Skeletal muscle satellite cell (primary cell): ENCODE measurements at regions not wholly inside any gene's neighbourhood (a gene's known extent, or its start where the extent isn't known, plus 50 kb on each side); places are given as distances from the start of the nearest gene placed in this dataset.

Experiments used
- H3K27me3 ChIP-seq: 2 replicates; pipeline ENCODE4 v1.7.0; 2013; ENCODE audit warnings: low read length; ENCODE audit not compliant: control insufficient read depth, insufficient read depth
- H3K36me3 ChIP-seq: 2 replicates; pipeline ENCODE4 v1.7.0; 2013; ENCODE audit warnings: mild to moderate bottlenecking, control low read depth, low read length; ENCODE audit not compliant: insufficient read depth
- H3K4me1 ChIP-seq: 2 replicates; pipeline ENCODE4 v1.7.0; 2013; ENCODE audit warnings: low read length; ENCODE audit not compliant: control insufficient read depth, insufficient read depth
- H3K4me2 ChIP-seq: 2 replicates; pipeline ENCODE4 v1.7.0; 2013; ENCODE audit warnings: mild to moderate bottlenecking, low read length
- H3K4me3 ChIP-seq: 2 replicates; pipeline ENCODE4 v1.7.0; 2013; ENCODE audit warnings: low read length
- H3K9ac ChIP-seq: 2 replicates; pipeline ENCODE4 v1.7.0; 2013; ENCODE audit warnings: mild to moderate bottlenecking, low read depth, low read length, moderate library complexity
- H3K9me3 ChIP-seq: replicated peaks from 2 replicates; pipeline ENCODE4 v1.7.0; 2013; ENCODE audit warnings: mild to moderate bottlenecking, control low read depth, low read length

- no peak overlapping the region for H3K4me3 ChIP-seq
- no peaks in the 10 kb centered on the region for H3K27me3 ChIP-seq
- peaks cover 3% of the 10 kb centered on the region for H3K9me3 ChIP-seq
- H3K36me3 ChIP-seq = no peaks in the 10 kb centered on the region
- H3K9ac ChIP-seq = no peak overlapping the region
- no peak overlapping the region for H3K4me2 ChIP-seq
- no peaks in the 10 kb centered on the region for H3K4me1 ChIP-seq
Observed at GRCh38 chr2:129755786-129756185, 223.7 kb upstream of the RAB6C start.

GRCh38 chr2:129756276-129756675, 223.2 kb upstream of the RAB6C start:
- no peak overlapping the region for H3K4me2 ChIP-seq
- no peaks in the 10 kb centered on the region for H3K36me3 ChIP-seq
- H3K4me1 ChIP-seq = no peaks in the 10 kb centered on the region
- no peak overlapping the region for H3K4me3 ChIP-seq
- no peak overlapping the region for H3K9ac ChIP-seq
- no peaks in the 10 kb centered on the region for H3K27me3 ChIP-seq
- peaks cover 3% of the 10 kb centered on the region for H3K9me3 ChIP-seq

- H3K27me3 ChIP-seq = no peaks in the 10 kb centered on the region
- H3K9ac ChIP-seq = no peak overlapping the region
- no peak overlapping the region for H3K4me3 ChIP-seq
- peaks cover 12% of the 10 kb centered on the region for H3K9me3 ChIP-seq
- no peaks in the 10 kb centered on the region for H3K4me1 ChIP-seq
- no peak overlapping the region for H3K4me2 ChIP-seq
- H3K36me3 ChIP-seq = no peaks in the 10 kb centered on the region
Observed at GRCh38 chr2:129757366-129757914, 222.0 kb upstream of the RAB6C start.

- no peak overlapping the region for H3K4me3 ChIP-seq
- no peak overlapping the region for H3K9ac ChIP-seq
- peaks cover 12% of the 10 kb centered on the region for H3K9me3 ChIP-seq
- H3K4me2 ChIP-seq = no peak overlapping the region
- H3K36me3 ChIP-seq = no peaks in the 10 kb centered on the region
- no peaks in the 10 kb centered on the region for H3K4me1 ChIP-seq
- no peaks in the 10 kb centered on the region for H3K27me3 ChIP-seq
Observed at GRCh38 chr2:129757915-129758783, 221.3 kb upstream of the RAB6C start.

- Histone ChIP-seq H3K4me3 (no peak overlapping the region), H3K9me3 (peaks cover 12% of the 10 kb centered on the region), H3K4me1 (no peaks in the 10 kb centered on the region), H3K9ac (no peak overlapping the region), H3K36me3 (no peaks in the 10 kb centered on the region), H3K27me3 (no peaks in the 10 kb centered on the region), H3K4me2 (no peak overlapping the region)
Observed at GRCh38 chr2:129758784-129759471, 220.5 kb upstream of the RAB6C start.

GRCh38 chr2:129759472-129760010, 219.9 kb upstream of the RAB6C start:
- Histone ChIP-seq H3K4me3 (no peak overlapping the region), H3K27me3 (no peaks in the 10 kb centered on the region), H3K4me1 (no peaks in the 10 kb centered on the region), H3K9me3 (peaks cover 12% of the 10 kb centered on the region), H3K9ac (no peak overlapping the region), H3K36me3 (no peaks in the 10 kb centered on the region), H3K4me2 (no peak overlapping the region)

- Histone ChIP-seq H3K27me3 (no peaks in the 10 kb centered on the region), H3K4me3 (no peak overlapping the region), H3K9me3 (peaks cover 12% of the 10 kb centered on the region)
Observed at GRCh38 chr2:129760669-129761068, 218.8 kb upstream of the RAB6C start.

GRCh38 chr2:129761569-129762021, 217.9 kb upstream of the RAB6C start:
- Histone ChIP-seq H3K9ac (no peak overlapping the region), H3K36me3 (no peaks in the 10 kb centered on the region), H3K9me3 (peaks cover 15% of the 10 kb centered on the region), H3K27me3 (no peaks in the 10 kb centered on the region), H3K4me2 (no peak overlapping the region), H3K4me3 (no peak overlapping the region), H3K4me1 (no peaks in the 10 kb centered on the region)

More at GRCh38 chr2:129760669-129761068, 218.8 kb upstream of the RAB6C start:
- H3K9ac ChIP-seq = no peak overlapping the region
- H3K4me2 ChIP-seq = no peak overlapping the region
- no peaks in the 10 kb centered on the region for H3K36me3 ChIP-seq
- no peaks in the 10 kb centered on the region for H3K4me1 ChIP-seq

GRCh38 chr2:129762386-129763189, 216.9 kb upstream of the RAB6C start:
- Histone ChIP-seq H3K4me1 (no peaks in the 10 kb centered on the region), H3K4me3 (no peak overlapping the region), H3K4me2 (no peak overlapping the region), H3K9me3 (peaks cover 15% of the 10 kb centered on the region), H3K27me3 (no peaks in the 10 kb centered on the region), H3K36me3 (no peaks in the 10 kb centered on the region), H3K9ac (no peak overlapping the region)

- Histone ChIP-seq H3K4me3 (no peak overlapping the region), H3K9me3 (peaks cover 15% of the 10 kb centered on the region), H3K9ac (no peak overlapping the region), H3K4me2 (no peak overlapping the region), H3K36me3 (no peaks in the 10 kb centered on the region), H3K4me1 (no peaks in the 10 kb centered on the region), H3K27me3 (no peaks in the 10 kb centered on the region)
Observed at GRCh38 chr2:129763190-129763846, 216.1 kb upstream of the RAB6C start.
